ENCODE measurements at regions not wholly inside any gene's neighbourhood (a gene's known extent, or its start where the extent isn't known, plus 50 kb on each side); places are given as distances from the start of the nearest gene placed in this dataset.
A peak's percentile ranks its signal among the peaks of the same experiment; 100 is the strongest.
"Not testable (repeated sequence)": the region's sequence is repeated elsewhere in the genome, so short reads cannot be mapped to it uniquely, and the experiment has no call there.

DNA sequence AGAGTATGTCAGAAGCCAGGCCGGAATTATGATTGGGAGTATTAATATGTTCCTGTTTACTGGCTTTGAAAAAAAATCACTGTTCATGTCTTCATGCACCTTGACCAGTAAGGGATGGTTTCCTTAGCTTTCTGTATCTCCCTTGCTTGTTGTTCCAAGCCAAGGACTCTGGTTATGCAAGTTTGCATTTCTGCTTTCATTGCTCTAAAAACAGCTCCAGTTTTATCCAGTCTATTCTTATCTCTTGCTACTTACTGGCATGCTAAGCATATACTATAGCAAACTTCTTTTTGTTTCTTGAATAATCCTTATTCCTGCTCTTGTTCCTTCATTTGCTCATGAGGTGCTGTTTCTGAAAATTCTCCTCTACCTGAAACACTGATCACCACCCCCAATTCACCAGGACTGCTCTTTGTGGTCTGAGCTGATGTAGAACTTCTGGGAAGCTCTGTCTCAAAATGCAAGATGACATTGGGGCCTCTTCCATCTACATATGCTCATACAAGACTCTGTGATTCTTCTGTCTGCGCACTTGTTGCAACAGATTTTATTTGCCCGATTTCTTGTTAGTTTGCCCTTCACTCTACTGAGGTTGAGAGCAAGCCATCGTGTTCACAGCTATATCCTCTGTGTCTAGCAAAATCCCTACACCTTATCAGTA, 173.0 kb downstream of the EBLN2 start:
- DNase-seq, result no peak

DNA sequence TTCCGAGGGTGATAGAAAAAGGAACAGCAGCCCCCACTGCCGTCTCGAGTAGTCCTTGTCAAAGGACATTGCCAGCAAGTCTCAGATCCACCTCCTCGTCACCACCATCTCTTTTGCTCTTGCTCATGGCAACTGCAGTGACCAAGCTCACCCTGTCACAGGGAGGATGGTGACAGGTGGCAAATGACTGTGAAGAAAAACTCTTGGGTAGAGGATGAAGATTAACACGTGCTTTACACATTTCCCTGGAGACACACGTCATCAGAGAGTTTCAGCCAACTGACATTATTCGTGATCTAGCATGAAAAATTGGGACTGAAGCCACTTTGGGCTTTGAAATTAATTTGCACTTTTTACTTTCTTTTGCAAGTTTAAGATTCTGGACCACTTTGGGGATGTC, 174.3 kb downstream of the EBLN2 start:
- DNase-seq, result no peak

DNA sequence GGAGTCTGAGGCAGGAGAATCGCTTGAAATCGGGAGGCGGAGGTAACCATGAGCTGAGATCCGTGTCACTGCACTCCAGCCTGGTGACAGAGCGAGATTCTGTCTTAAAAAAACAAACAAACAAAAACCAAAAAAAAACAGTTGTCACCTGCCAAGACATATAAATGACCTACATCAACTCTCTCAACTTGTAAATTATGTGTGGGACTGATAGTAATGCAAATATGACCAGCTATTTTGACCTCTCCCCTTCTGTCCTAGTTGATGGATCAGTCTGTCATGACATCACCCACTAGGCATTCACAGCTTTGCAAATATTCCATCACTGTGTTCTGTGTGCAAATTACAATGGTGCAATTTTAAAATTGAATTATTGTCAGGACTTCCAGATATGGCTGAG, 175.4 kb downstream of the EBLN2 start:
- no peak for DNase-seq

DNA sequence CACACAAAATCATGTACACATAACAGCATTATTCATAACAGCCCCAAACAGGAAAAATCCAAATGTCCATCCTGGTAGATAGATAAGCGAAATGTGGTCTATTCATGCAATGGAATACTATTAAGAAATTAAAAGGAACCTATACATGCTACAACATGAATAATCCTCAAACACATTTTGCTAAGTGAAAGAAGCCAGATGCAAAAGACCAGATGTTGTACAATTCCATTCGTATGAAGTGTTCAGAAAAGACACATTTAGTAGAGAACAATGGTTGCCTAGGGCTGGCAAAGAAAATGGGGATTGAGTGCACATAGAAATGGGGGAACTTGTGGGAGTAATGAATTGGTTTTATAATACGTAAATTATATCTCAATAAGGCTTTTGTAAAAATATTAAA, 182.3 kb downstream of the EBLN2 start:
- DNase-seq, result no peak

DNA sequence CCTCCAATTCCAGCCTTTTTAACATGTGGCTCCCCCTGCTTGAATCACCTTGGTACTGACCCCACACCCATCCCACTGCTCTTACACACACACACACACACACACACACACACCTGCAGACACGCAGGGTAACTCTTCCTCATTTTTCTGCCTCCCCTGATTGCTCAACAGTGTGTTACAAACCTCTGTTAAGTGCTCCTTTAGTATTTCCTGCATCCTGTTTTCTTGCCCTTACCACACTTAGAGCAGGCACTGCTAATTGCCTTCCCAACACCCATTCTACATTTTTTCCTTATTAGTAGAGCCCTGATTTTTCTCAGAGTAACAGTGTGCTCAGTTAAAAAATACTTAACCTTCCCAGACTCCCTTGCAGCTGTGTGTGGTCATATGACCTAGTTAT, 184.0 kb downstream of the EBLN2 start:
- DNase-seq, result no peak

DNA sequence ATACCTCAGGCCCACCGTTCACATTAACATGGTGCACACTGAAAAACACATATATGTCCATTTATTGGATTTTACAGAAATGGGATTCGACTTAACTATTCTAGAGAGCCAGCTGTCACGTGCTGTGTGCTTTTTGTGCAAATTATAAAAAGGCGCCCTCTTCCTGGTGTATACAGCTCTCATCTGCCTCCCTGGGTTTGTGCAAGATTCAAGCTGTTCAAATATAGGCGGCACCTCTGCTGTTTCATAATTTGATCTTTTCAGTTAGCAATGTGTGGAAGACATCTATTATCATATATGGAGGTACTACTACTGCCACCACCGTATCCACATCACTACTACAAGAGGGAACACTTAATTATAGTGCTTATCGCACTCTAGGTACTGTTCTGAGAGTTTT, 187.6 kb downstream of the EBLN2 start:
- DNase-seq, result no peak

DNA sequence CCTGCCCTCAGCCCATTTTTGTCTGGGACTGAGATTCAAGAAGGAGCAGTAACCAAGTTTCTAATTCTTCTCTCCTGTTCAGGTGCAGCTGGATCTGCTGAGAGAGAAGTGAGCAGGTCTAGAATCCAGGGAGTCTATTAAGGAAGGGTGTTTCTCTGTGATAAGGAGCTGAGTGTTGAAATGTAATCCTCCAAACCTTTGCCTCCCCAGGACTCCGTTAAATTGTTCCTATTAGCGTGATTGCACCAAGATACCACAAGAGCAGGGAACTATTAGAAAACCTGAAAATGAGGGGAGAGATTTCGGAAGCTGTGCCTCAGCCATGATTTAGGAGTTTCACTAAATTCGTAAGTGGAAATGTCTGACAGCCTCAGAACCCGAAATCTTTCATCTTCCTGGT, 192.6 kb downstream of the EBLN2 start:
- no peak for DNase-seq

DNA sequence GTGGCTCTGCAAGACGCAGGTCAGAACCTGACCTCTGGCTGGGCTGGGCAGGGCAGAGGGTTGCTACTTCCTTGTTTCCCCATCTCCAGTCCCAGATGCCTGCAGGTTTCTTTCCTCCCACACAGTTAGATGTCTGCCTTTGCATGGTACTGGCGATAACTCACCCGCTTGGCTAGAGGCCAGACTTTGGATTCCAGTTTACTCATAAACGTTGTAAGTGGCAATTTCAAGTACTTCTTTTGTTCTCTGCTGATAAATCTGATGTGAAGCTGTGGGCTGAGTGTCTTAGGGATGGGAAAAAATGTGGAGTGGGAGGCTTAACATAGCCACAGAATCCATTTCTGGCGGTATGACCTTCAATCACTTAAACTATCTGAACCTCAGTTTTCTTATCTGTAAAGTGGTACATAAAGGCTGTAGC, 194.2 kb downstream of the EBLN2 start:
- peak; percentile 78 for DNase-seq

DNA sequence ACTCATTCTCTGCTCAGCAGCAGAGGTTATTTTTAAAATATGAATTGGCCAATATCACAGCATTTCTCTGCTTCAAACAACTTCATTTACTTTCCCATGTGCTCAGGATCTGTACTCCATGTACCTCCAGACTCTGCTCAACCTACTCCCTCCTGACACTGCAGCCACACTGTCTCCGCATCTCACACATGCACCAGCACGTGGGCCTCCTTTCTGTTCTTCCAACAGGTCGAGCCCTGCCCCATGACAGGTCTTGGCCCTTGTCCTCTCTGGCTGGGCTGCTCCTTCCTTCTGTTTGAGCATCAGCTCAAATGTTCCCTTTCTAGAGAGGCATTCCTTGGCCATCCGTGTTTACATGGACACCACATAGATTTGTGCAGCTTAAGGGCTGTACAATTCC, 195.7 kb downstream of the EBLN2 start:
- no peak for DNase-seq

DNA sequence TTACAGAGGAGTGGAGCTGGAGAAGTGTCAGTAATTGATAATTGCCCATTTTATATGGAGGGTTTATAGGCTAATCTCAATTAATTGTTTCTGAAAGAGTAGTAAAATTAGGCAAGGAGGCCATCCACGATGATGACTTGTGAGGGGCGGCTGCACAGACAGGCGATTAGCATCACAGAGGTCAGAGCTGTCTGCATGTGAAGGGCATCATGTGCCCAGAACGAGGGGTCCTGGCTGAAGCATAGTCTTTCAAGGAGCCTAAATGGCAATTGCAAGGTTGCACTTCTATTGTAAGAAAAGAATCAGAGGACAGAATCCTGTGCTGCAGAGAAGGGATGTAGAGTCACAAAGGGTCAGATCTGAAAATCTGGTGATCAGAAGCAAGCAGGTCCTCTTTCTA, 196.6 kb downstream of the EBLN2 start:
- no peak for DNase-seq

DNA sequence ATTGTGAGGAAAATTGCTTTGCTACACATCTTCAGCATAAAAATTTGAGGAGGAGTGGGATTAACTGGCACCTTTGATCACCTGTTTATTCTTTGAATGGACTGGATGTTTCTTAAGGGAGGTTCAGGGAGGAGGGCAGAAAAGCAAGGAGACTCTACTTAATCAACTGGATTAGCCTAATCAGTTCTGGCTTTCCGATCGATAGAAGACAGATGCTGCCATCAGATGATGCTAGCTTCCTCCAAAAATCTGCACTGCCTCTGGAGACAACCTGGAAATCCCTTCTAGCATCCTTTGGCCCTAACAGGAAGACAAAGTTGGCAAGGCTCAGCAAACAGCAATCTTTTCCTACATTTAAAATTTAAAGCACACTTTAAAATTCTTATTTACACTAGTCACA, 197.8 kb downstream of the EBLN2 start:
- DNase-seq, result no peak

DNA sequence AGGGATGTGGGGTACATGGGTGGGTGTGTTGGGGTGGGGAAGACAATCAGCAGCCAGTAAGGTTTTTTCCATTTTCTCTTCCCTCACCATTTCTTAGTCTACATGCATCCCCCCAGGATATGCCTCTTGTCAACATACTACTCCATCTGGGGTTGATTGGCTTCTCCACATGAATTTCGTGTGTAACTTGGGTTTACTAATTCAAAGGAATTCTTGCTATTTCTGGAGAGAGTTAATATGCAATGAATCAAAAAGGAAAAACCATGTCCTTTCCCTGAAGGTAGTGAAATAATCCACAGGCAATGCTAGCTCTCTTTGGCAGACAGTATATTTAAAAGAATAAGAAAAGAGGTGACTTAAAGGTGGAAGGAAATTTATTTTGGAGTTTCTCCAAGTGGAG, 198.4 kb downstream of the EBLN2 start:
- DNase-seq, result no peak

DNA sequence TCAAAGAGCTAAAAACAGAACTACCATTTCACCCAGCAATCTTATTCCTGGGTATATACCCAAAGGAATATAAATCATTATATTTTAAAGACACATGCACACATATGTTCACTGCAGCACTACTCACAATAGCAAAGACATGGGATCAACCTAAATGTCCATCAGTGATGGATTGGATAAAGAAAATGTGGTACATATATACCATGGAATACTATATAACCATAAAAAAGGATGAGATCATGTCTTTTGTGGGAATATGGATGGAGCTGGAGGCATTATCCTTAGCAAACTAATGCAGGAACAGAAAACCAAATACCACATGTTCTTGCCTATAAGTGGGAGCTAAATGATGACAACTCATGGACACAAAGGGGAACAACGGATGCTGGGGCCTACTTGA, 205.1 kb downstream of the EBLN2 start:
- DNase-seq, result not testable (repeated sequence)

DNA sequence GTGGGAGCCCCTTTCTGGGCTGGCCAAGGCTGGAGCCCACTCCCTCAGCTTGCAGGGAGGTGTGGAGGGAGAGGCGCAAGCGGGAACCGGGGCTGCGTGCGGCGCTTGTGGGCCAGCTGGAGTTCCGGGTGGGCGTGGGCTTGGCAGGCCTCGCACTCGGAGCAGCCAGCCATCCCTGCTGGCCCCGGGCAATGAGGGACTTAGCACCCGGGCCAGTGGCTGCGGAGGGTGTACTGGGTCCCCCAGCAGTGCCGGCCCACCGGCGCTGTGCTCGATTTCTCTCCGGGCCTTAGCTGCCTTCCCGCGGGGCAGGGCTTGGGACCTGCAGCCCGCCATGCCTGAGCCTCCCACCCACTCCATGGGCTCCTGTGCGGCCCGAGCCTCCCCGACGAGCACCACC, 207.7 kb downstream of the EBLN2 start:
- DNase-seq, result not testable (repeated sequence)

DNA sequence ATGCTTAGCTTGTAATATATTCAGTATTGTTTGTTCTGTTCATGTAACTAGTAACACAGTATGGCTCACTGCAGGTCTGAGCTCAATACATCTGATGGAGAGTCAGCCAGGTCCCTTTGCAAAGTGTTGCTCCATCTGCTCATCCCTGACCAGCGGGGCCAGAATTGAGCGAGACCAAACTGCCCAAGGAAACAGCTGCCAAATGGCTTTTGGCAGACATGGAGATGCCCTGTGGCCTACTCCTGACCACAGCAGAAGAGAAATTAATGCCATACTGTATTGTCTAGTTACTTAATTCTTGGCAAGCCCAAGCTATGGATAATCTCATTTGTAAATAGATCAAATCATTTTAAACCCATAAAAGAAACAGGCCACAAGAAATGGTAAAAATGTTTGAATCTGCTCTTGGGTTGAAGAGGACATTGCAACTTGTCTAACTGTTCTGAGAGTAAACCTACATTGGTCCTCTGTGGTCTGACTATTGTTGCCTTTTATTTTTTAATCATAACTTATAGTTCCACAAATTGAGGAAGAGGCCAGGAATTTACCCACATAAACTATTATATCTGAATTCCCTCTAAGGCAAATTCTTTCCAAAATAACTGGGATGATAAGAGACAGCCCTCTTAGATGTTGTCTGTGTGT, 209.5 kb downstream of the EBLN2 start:
- no peak for DNase-seq

DNA sequence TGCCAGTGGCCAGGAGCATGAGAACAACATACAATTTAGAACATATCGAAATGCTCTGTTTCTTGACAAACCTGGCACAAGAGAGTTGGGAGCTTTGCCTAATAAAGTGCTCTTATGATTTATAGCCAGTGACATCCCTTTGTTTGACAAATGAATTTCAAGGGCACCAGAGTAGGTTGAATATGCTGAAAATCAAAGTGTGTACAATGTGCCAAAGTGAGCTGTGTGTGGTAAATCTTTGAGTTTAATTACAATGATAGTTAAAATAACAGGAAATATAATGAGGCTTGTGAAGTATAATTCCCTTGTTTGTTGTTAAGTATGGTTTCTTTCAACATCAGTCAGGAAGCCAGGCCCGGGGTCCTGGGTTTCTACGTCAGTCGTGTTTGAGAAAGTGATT, 211.9 kb downstream of the EBLN2 start:
- no peak for DNase-seq

DNA sequence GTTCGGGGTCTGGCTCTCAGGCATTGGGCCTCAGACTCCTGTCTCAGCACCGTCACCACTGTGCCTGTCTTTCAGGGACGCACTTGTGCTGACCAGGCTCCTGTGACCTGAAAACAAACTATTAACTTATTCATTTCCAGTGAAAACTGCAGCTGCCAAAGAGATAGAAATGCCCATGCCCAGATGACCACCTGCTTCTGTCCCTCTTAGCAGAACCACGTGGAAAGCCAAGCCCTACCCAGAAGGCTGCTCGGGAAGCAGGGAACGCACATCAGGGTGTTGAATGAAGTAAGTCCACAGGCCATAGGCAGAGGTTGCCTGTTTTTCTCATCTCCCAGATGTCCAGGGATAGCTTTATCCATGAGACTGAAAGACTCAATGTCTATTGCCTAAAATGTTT, 219.3 kb downstream of the EBLN2 start:
- DNase-seq, result no peak

DNA sequence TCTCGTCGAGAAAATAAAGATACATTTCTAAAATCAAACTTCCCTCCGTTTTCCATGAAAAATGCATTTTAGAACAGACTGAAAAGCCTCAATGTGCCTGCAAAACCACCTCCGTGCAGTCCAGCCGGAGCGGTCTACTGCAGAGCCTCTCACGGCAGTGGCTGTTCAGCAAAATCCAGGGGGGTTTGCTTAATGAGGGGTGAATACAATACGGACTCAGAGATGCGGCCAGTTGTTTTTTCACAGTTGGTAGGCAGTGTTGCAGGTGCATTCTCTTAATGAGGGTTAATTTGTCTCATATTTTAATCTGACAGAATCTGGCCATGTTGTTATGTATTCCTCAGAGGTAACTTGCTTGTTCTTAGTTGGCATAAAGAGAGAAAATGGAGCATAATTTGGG, 223.0 kb downstream of the EBLN2 start:
- no peak for DNase-seq

DNA sequence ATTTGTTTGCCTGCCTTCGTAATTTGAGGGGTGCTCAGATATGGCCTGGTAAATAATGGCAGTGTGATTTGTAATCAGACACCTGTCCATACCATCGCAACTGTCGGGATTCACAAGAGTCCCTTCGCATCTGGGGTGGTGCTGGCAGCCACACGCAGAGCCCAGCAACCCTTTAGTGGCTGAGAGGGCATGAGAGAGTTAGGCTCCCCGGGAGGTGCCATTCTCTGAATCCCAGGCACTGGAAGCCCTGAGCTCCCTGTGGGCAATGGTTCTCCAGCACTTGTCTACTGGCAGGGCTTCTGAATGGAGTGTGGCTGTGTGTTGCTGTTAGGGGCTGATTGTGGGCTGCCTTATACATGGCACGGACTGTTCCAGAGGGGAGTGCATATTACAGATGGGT, 230.1 kb downstream of the EBLN2 start:
- peak; percentile 38 for DNase-seq

DNA sequence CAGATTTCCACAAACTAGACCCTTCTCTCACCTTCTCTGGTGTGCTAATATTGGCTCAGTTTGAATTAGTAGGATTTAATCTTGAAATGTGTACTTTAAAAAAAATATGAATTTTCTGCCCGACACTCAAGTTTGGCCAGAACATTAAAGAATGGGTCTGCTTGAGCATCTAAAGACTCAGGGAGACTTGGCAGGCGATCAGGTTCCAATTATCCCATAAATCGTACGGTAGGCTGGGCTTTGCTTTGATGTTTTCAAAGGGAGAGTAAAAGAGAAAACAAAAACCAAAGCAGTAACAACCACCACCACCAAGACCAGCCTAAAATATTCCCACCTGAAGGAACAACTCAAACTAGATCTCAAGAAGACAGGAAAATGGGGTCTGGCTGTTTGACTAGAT, 230.8 kb downstream of the EBLN2 start:
- peak; percentile 69 for DNase-seq

DNA sequence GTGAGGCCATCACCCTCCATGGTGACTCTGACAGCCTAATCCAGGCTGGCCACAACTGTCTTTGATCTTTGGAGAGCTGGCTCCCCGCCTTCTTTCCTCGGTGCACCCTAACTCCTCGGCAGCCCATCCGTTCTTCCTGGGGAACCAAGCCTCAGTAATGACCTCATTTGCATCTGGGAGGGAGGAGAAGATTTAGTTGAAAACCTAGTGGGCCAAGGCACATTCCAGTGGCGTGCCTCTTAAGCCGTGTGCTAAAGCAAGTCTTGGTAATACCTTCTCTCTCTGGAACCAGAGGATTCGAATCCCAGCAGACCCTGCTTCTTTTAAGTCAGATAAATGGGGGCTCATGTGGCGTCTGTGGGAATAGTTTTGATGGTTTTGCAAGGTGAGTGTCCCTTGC, 233.1 kb downstream of the EBLN2 start:
- DNase-seq, result no peak

DNA sequence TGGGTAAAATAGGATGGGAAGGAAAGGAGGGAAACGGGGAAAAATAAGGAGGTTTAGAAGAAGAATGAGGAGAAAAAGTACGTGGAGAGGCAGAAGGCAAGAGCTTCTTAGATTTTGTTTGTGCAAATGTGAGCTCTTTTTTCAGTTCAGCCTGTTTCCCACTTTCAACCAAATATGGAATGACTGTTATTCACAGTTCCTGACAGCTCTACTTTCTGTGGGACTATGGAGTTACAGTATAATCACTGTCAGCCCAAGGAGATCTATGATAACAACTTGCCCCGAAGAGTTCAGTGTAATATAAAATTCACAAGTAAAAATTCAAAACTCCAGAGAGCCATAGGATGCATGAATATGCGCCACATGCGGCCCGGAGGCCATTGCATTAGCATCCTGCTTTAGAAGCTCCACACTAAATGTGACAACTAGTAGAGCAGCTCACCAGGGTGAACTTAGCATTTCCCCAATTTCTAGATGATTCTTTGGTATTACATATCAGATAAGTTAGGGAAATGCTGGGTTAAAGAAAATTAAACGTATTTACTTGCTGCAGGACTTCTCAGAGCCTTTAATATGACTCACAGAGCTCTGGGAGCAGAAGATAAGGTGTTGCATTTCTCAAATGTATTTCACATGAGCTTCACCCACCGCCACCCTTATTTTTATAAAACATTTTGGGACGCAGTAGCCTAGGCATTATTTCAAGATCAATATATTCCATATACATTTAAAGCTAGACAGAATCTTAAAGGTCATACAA, 234.6 kb downstream of the EBLN2 start:
- DNase-seq, result no peak

DNA sequence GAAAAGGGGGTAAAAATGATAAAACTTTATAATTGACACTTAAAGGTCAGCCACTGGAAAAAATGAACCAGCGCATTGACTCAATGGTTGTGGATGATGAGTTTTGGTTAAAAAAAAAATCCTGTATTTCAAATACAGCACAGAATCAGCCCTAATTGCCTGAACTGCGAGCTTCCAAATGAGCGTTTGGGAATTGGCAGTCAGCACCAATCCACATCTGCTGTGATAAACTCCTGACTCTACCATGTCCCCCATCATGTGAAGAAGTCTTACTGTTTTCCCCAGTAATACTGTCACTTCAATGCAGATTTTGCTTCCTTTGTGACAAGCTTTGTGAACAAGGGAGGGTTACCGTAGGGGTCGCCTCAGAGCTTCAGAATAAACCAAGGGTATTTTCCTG, 235.4 kb downstream of the EBLN2 start:
- DNase-seq, result no peak

Data from NCI-H1105 (cell line).